OCI-LY1 (cell line): ENCODE measurements at regions not wholly inside any gene's neighbourhood (a gene's known extent, or its start where the extent isn't known, plus 50 kb on each side); places are given as distances from the start of the nearest gene placed in this dataset.
"Not testable (repeated sequence)": the region's sequence is repeated elsewhere in the genome, so short reads cannot be mapped to it uniquely, and the experiment has no call there.

Experiments
- H2AFZ ChIP-seq: fragments of 200-600 bp; sonication (generic), shearing (Covaris generic); 2 replicates; pipeline ENCODE4 v1.6.0; 2014; ENCODE audit warnings: antibody characterized with exemption, mild to moderate bottlenecking, low read length
- H3F3A ChIP-seq: fragments of 200-600 bp; sonication (generic), shearing (Covaris generic); 2 replicates; pipeline ENCODE4 v1.6.0; 2014; ENCODE audit warnings: mild to moderate bottlenecking, antibody characterized with exemption, low read length, moderate library complexity; ENCODE audit not compliant: insufficient read depth
- H3K27ac ChIP-seq: fragments of 200-600 bp; sonication (generic); 2 replicates; pipeline ENCODE4 v1.5.1; 2014; ENCODE audit warnings: low read length, mixed run types, mild to moderate bottlenecking, low read depth; ENCODE audit not compliant: poor library complexity, severe bottlenecking
- H3K27me3 ChIP-seq: fragments of 200-600 bp; sonication (generic); 2 replicates; pipeline ENCODE4 v1.6.0; 2014; ENCODE audit warnings: antibody characterized with exemption, mild to moderate bottlenecking, low read length, moderate library complexity; ENCODE audit not compliant: insufficient read depth
- H3K36me3 ChIP-seq: fragments of 200-600 bp; sonication (generic); 2 replicates; pipeline ENCODE4 v1.6.1; 2014; ENCODE audit warnings: mild to moderate bottlenecking, antibody characterized with exemption, low read length, moderate library complexity, mixed read lengths; ENCODE audit not compliant: insufficient read depth
- H3K4me1 ChIP-seq: fragments of 200-600 bp; sonication (generic); 2 replicates; pipeline ENCODE4 v1.5.1; 2014; ENCODE audit warnings: mild to moderate bottlenecking, low read length, moderate library complexity; ENCODE audit not compliant: insufficient read depth, severe bottlenecking
- H3K4me2 ChIP-seq: fragments of 200-600 bp; sonication (generic), shearing (Covaris generic); 2 replicates; pipeline ENCODE4 v1.6.1; 2014; ENCODE audit warnings: low read length
- H3K4me3 ChIP-seq: fragments of 200-600 bp; sonication (generic); 2 replicates; pipeline ENCODE4 v1.5.1; 2014; ENCODE audit warnings: low read length, low read depth, mild to moderate bottlenecking, mixed read lengths; ENCODE audit not compliant: poor library complexity, severe bottlenecking
- H3K79me2 ChIP-seq: fragments of 200-600 bp; shearing (Covaris generic); 2 replicates; pipeline ENCODE4 v1.6.1; 2016; ENCODE audit warnings: mixed run types, low read length, mixed read lengths; ENCODE audit not compliant: insufficient read depth
- H3K9ac ChIP-seq: fragments of 200-600 bp; sonication (generic), shearing (Covaris generic); 2 replicates; pipeline ENCODE4 v1.6.1; 2014; ENCODE audit warnings: mild to moderate bottlenecking, low read length, mixed read lengths
- H3K9me2 ChIP-seq: fragments of 200-600 bp; sonication (generic), shearing (Covaris generic); 2 replicates; pipeline ENCODE4 v1.6.1; 2014; ENCODE audit warnings: low read depth, mild to moderate bottlenecking, low read length, mixed read lengths
- H3K9me3 ChIP-seq: fragments of 200-600 bp; shearing (Covaris generic); 2 replicates; pipeline ENCODE4 v1.6.1; 2014; ENCODE audit warnings: low read length, mixed read lengths
- H4K20me1 ChIP-seq: fragments of 200-600 bp; sonication (generic), shearing (Covaris generic); 2 replicates; pipeline ENCODE4 v1.6.0; 2016; ENCODE audit warnings: mild to moderate bottlenecking, low read length; ENCODE audit not compliant: insufficient read depth
- CTCF ChIP-seq: fragments of 200-600 bp; sonication (generic), shearing (Covaris generic); IDR thresholded peaks from 2 replicates; pipeline ENCODE4 v1.5.1; 2017; ENCODE audit warnings: mild to moderate bottlenecking, antibody characterized with exemption, low read length, moderate library complexity, mixed read lengths
- EZH2 ChIP-seq: fragments of 200-600 bp; sonication (generic), shearing (Covaris generic); IDR thresholded peaks from 2 replicates; pipeline ENCODE4 v1.8.0; 2017; ENCODE audit warnings: borderline replicate concordance, mixed run types, mild to moderate bottlenecking, antibody characterized with exemption, low read length, moderate library complexity, mixed read lengths

GRCh38 chr14:30194741-30195148 lies 267.1 kb upstream of the PRKD1 start:
- no peaks in the 10 kb centered on the region for H3K4me1 ChIP-seq

GRCh38 chr14:30195941-30196340 lies 268.3 kb upstream of the PRKD1 start:
- Histone ChIP-seq H3K9ac (no peak overlapping the region), H3K36me3 (no peaks in the 10 kb centered on the region), H3K27me3 (no peaks in the 10 kb centered on the region), H3K4me1 (no peaks in the 10 kb centered on the region), H3K79me2 (no peaks in the 10 kb centered on the region), H4K20me1 (no peaks in the 10 kb centered on the region), H3K4me3 (no peak overlapping the region), H3K27ac (no peak overlapping the region), H3K9me3 (no peaks in the 10 kb centered on the region), H3F3A (no peaks in the 10 kb centered on the region), H3K4me2 (no peak overlapping the region), H3K9me2 (no peaks in the 10 kb centered on the region), H2AFZ (no peak overlapping the region)
- no peak for TF ChIP-seq EZH2
- TF ChIP-seq CTCF, result no peak

More at GRCh38 chr14:30194741-30195148, 267.1 kb upstream of the PRKD1 start:
- Histone ChIP-seq H3K9me3 (no peaks in the 10 kb centered on the region), H3K36me3 (no peaks in the 10 kb centered on the region), H2AFZ (no peak overlapping the region), H3F3A (no peaks in the 10 kb centered on the region), H4K20me1 (no peaks in the 10 kb centered on the region), H3K4me2 (no peak overlapping the region), H3K9ac (no peak overlapping the region), H3K27ac (no peak overlapping the region), H3K4me3 (no peak overlapping the region), H3K79me2 (no peaks in the 10 kb centered on the region), H3K9me2 (no peaks in the 10 kb centered on the region), H3K27me3 (no peaks in the 10 kb centered on the region)
- TF ChIP-seq EZH2, result no peak
- no peak for TF ChIP-seq CTCF

GRCh38 chr14:30196861-30197260 lies 269.2 kb upstream of the PRKD1 start:
- no peaks in the 10 kb centered on the region for H3K9me2 ChIP-seq
- H3K4me3 ChIP-seq, result no peak overlapping the region
- no peak for TF ChIP-seq CTCF
- TF ChIP-seq EZH2, result no peak
- no peak overlapping the region for H3K9ac ChIP-seq
- no peaks in the 10 kb centered on the region for H3K9me3 ChIP-seq
- no peaks in the 10 kb centered on the region for H3K4me1 ChIP-seq
- H2AFZ ChIP-seq, result no peak overlapping the region
- no peaks in the 10 kb centered on the region for H3F3A ChIP-seq
- no peak overlapping the region for H3K4me2 ChIP-seq
- H3K79me2 ChIP-seq, result no peaks in the 10 kb centered on the region
- H3K27ac ChIP-seq, result no peak overlapping the region
- no peaks in the 10 kb centered on the region for H4K20me1 ChIP-seq
- no peaks in the 10 kb centered on the region for H3K27me3 ChIP-seq
- no peaks in the 10 kb centered on the region for H3K36me3 ChIP-seq

GRCh38 chr14:30198720-30199119 lies 271.1 kb upstream of the PRKD1 start:
- H3K36me3 ChIP-seq, H3K79me2 ChIP-seq, H3K9me2 ChIP-seq, H3F3A ChIP-seq, H3K4me3 ChIP-seq, H3K27ac ChIP-seq, H3K27me3 ChIP-seq, H3K9me3 ChIP-seq, H2AFZ ChIP-seq, H3K9ac ChIP-seq, H3K4me1 ChIP-seq, H3K4me2 ChIP-seq, H4K20me1 ChIP-seq: not testable (repeated sequence)
